IPS DF 4.7 (cell line): ENCODE measurements at regions not wholly inside any gene's neighbourhood (a gene's known extent, or its start where the extent isn't known, plus 50 kb on each side); places are given as distances from the start of the nearest gene placed in this dataset.

Source experiments
- DNase-seq: peaks from one replicate; pipeline ENCODE4 v3.0.0-alpha.2; 2013; ENCODE audit warnings: low spot score; ENCODE audit errors: extremely low read depth

DNA sequence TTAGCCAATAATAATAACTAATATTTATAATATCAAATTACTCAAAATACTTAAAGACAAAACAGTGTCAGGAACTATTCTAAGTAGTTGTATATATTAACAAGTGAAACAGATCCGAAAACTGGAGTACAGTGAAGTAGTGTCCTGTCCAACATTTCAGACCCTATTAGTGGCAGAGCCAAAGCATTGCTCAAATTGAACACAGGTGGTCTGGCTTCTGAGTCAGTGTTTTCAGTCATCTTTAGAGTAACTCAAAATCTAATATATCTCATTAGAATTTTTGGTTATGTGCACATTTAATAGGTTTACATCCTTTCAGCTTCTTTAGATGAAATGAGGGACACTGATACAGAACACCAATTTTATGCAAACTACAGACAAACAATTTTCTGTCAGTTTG is 652.5 kb downstream of the CDH11 start:
- DNase-seq: no peak

GRCh38 chr16:64468515-64469090 is 653.3 kb downstream of the CDH11 start:
- no peak for DNase-seq

GRCh38 chr16:64459821-64460220 is 662.0 kb downstream of the CDH11 start:
- no peak for DNase-seq

GRCh38 chr16:64459402-64459801 is 662.5 kb downstream of the CDH11 start:
- DNase-seq: no peak

GRCh38 chr16:64455275-64455674 is 666.6 kb downstream of the CDH11 start:
- no peak for DNase-seq

- DNase-seq: no peak
These were observed 668.2 kb downstream of the CDH11 start for GRCh38 chr16:64453646-64454045.

DNA sequence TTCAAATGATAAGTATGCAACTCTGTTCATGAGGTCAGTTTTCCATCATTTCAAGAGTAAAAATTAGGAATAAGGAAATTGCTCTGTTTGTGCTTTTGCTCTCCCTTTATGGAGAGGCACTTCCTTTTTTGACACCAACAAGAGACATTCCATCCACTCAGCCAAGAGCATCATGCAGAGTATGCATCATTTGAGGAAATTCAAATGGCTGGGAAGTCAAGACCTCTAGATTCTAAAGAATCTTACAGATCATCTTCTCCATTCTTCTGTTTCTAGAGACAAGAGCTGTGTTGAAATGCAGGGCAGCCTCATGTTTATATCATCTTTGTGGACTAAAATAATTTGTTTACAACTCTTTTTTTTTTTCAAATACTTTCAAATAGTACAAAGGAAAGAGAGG is 669.4 kb downstream of the CDH11 start:
- no peak for DNase-seq

- DNase-seq: no peak
These were observed 671.7 kb downstream of the CDH11 start for GRCh38 chr16:64450177-64450576.

- no peak for DNase-seq
These were observed 672.4 kb downstream of the CDH11 start for GRCh38 chr16:64449506-64449905.

GRCh38 chr16:64445649-64446048 is 676.2 kb downstream of the CDH11 start:
- DNase-seq: no peak

GRCh38 chr16:64445245-64445644 is 676.6 kb downstream of the CDH11 start:
- DNase-seq: no peak

GRCh38 chr16:64440421-64440831 is 681.4 kb downstream of the CDH11 start:
- DNase-seq: no peak

GRCh38 chr16:64440005-64440404 is 681.9 kb downstream of the CDH11 start:
- DNase-seq: no peak

GRCh38 chr16:64437706-64438324 is 684.0 kb downstream of the CDH11 start:
- no peak for DNase-seq

DNA sequence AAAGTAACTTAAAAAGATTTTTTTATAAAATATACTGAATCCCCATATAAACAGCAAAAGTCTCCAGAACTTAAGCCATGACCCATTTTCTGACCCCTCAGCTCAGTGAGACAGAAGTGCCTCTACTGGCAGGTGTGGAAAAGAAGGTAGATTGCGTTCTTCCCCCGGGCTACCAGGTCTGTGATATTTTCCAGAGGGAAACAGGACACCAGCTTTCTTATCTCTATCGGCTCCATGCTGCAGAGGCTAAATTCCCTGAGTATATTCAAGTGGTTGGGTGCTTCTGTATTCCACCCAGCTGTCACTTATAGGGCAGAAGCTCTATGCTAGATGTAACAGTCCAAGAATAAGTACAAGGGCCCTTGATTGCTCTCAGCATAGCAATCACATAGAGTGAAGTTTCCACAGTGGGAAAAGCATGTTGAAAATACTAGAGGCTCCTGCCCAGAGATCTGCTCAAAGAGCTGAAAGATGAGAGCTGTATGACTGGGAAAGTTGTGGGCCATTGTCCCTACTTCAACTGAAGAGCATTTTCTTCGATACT is 687.3 kb downstream of the CDH11 start:
- no peak for DNase-seq

DNA sequence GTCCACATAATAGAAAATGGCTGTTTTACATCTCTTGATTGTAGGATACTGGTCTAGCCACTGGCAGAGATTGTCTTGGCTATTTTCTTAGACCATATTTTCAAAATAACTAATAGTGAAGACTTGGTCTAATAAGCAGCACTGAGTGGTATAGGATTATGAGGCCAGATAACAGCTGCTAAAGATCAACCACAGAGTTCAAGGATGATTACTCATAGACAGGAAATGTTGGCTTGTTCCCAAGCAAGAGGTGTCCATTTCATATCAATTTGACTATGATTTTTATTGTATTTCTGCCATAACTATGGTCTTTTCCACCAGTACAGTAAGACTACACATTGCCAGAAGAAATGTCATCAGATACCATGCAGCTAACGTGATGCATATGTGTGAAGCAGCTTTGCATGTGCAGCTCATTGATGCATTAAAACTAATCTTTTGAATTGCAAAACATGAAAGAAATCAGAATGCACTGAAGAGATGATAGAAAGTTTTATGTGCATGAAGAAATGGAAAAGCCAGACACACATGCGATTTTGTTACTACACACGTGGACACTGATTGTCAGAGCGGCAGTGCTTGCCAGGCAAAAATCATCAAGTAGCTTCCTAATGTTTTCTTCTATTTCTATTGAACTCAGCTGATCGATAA is 693.3 kb downstream of the CDH11 start:
- no peak for DNase-seq

DNA sequence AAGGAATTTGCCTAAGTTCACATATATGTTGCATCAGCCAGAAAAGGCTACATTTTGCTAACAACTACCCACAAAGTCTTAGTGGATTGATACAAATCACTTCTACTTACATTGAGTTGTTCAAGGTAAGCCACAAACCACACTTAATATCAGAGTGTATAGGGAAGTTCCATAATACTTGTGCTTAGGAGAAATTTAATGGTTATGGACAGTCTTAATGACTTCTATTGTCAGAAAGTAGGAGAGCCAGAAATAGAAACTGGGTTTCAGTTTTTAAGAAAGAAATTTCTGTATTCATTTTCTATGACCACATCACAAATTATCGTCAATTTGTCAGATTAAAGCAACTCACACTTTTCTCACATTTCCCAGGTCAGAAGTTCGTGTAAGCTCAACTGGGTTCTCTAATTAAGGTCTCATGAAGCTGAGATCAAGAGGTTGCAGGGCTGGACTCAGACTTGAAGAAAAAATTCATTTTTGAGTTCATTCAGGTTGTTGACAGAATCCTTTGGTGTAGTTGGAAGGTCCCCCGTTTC is 695.7 kb downstream of the CDH11 start:
- no peak for DNase-seq

GRCh38 chr16:64425381-64425780 is 696.5 kb downstream of the CDH11 start:
- no peak for DNase-seq

DNA sequence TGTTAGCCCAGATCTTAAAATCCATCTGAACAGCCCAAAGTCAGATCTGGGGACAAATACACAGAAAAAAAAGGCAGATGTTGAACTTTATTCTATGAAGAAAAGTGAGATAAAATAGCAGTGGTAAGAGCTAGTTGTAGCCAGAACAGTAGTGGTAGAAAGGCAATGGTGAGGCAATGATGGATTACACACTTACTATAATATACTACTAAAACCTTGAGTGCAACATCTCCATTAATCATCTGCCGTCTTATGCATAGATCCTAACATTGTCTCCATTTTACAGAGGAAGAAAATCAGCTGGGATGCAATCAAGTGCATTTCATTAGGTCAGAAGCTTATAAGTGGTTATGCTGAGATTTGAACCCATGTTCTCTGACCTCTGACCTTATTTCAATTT is 699.6 kb downstream of the CDH11 start:
- DNase-seq: no peak

GRCh38 chr16:64421515-64421914 is 700.3 kb downstream of the CDH11 start:
- DNase-seq: no peak

DNA sequence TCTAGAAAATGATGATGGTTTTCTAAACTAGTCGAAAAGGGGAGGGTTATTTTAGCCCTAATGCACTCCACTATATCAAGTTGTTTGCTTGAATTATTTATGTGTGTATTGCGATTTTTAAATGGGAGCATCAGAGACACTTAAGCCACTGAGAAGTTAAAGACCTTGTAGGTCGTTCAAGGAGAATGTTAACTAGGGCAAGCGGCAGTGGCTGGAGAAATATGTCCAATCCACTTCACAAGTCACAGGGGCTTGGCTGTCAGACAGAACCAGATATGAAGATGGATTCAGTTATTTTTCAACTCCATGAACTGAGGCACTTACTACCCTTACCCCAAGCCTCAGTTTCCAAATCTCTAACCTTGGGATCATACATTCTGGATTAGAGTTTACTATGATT is 702.0 kb downstream of the CDH11 start:
- no peak for DNase-seq

DNA sequence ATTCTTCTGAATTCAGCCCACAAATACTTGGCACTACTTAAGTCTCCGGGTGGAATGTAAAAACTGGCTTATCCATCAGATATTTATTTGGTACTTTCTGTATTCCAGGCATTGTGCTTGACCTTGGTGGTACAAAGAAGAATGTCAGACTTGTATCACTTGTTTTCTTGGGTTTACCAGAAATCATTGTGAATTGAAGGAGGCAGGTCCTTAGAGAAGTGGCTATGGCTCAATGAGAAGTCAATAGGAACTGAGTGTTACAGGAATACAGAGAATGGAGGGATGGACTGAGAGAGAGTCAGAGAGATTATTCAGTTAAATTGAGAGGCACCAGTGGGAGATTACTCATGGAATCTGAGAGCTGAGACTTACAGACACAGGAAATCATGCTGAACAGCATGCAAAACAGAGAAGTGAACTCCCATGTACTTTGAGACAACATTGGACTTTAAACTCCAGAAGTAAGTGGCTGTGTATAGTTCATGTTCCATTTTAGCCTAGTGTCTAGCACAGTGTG is 704.1 kb downstream of the CDH11 start:
- no peak for DNase-seq
